GM12878 (cell line): ENCODE measurements at regions not wholly inside any gene's neighbourhood (a gene's known extent, or its start where the extent isn't known, plus 50 kb on each side); places are given as distances from the start of the nearest gene placed in this dataset.
A peak's percentile ranks its signal among the peaks of the same experiment; 100 is the strongest.

Experiments used
- ATAC-seq: fragments of 200-7000 bp; cut with Tn5 transposase; 3 replicates; pipeline ENCODE4 v1.9.1; 2020; ENCODE audit warnings: mild to moderate bottlenecking, moderate library complexity
- BruUV-seq: library from RNA; stranded (reverse); fragments of 400-500 nt; replicated peaks from 2 replicates; lab custom pipeline; 2021; lab: Mats Ljungman, UMichigan
- CTCF ChIA-PET: fragments of 300-600 bp; sonication (Branson Sonifier 250); formaldehyde crosslinking; extraction: SDS; loops from one replicate; lab custom pipeline; 2021; ENCODE audit warnings: inconsistent platforms; lab: Yijun Ruan, JAX
- POLR2A ChIA-PET: fragments of 350-600 bp; formaldehyde crosslinking; extraction: SDS; loops from one replicate; lab custom pipeline; 2021; ENCODE audit warnings: inconsistent platforms; lab: Charles Lee
- RAD21 ChIA-PET: fragments of 300-600 bp; sonication (Branson Sonifier 250); formaldehyde crosslinking; loops from one replicate; lab custom pipeline; 2023; ENCODE audit warnings: antibody characterized with exemption; ENCODE audit not compliant: unreplicated experiment; lab: Charles Lee
- SMC1A ChIA-PET: fragments of 300-600 bp; sonication (Branson Sonifier 250); formaldehyde crosslinking; loops from one replicate; lab custom pipeline; 2023; ENCODE audit not compliant: unreplicated experiment, uncharacterized antibody; lab: Charles Lee
- DNase-seq: peaks from one replicate; pipeline ENCODE4 v3.0.0-alpha.2; 2011; ENCODE audit warnings: low read depth, low spot score
- FAIRE-seq: peaks from 3 replicates; lab custom pipeline; 2011; peaks lifted over from hg19 to GRCh38; lab: Jason Lieb, UNC
- H2AFZ ChIP-seq: 2 replicates; pipeline ENCODE4 v1.6.0; 2011; ENCODE audit warnings: low read depth, low read length, control low read depth; ENCODE audit not compliant: control insufficient read depth
- H3K27ac ChIP-seq: 2 replicates; pipeline ENCODE4 v1.5.1; 2011; ENCODE audit warnings: control low read depth; ENCODE audit not compliant: control insufficient read depth, insufficient read depth
- H3K27me3 ChIP-seq, 2 experiments: replicated peaks in 1 of 2; 2 replicates each; pipeline versions ENCODE4 v1.6.0 to v1.6.1; 2011; ENCODE audit warnings: low read length in 1 of 2; ENCODE audit not compliant: control insufficient read depth in 2 of 2, insufficient read depth in 2 of 2
- H3K36me3 ChIP-seq, 2 experiments: 2 replicates each; pipeline ENCODE4 v1.5.1; 2011; ENCODE audit warnings: low read length in 1 of 2; ENCODE audit not compliant: control insufficient read depth in 2 of 2, insufficient read depth in 2 of 2
- H3K4me1 ChIP-seq: 2 replicates; pipeline ENCODE4 v1.6.1; 2011; ENCODE audit warnings: mild to moderate bottlenecking, low read length, moderate library complexity, mixed read lengths; ENCODE audit not compliant: control insufficient read depth, insufficient read depth
- H3K4me2 ChIP-seq: 2 replicates; pipeline ENCODE4 v1.6.0; 2011; ENCODE audit warnings: control low read depth; ENCODE audit not compliant: control insufficient read depth, insufficient read depth
- H3K4me3 ChIP-seq: fragments of 200-600 bp; sonication (generic); 2 replicates; pipeline ENCODE4 v1.5.1; 2016
- H3K79me2 ChIP-seq: 2 replicates; pipeline ENCODE4 v1.6.0; 2011; ENCODE audit warnings: low read length; ENCODE audit not compliant: control insufficient read depth, insufficient read depth
- H3K9ac ChIP-seq: 2 replicates; pipeline ENCODE4 v1.8.0; 2011; ENCODE audit warnings: low read length, control low read depth, mixed read lengths; ENCODE audit not compliant: control insufficient read depth, insufficient read depth
- H3K9me3 ChIP-seq: replicated peaks from 3 replicates; pipeline ENCODE4 v1.5.1; 2011; ENCODE audit warnings: mild to moderate bottlenecking, low read length; ENCODE audit not compliant: control insufficient read depth, insufficient read depth
- H4K20me1 ChIP-seq: 2 replicates; pipeline ENCODE4 v1.6.0; 2011; ENCODE audit not compliant: control insufficient read depth, insufficient read depth
- ATF7 ChIP-seq: fragments of 450-650 bp; IDR thresholded peaks from 2 replicates; pipeline ENCODE4 v1.6.1; 2016; ENCODE audit warnings: low read depth, mild to moderate bottlenecking
- CBX5 ChIP-seq: sonication (generic); IDR thresholded peaks from 2 replicates; pipeline ENCODE4 v1.6.1; 2016; ENCODE audit warnings: low read depth, moderate library complexity, mild to moderate bottlenecking, inconsistent platforms
- FOXK2 ChIP-seq: fragments of 450-650 bp; IDR thresholded peaks from 2 replicates; pipeline ENCODE4 v1.6.1; 2017; ENCODE audit warnings: mild to moderate bottlenecking, moderate library complexity
- HCFC1 ChIP-seq: fragments of 150-350 bp; IDR thresholded peaks from 2 replicates; pipeline ENCODE4 v1.6.1; 2014; ENCODE audit warnings: low read length
- IKZF1 ChIP-seq: fragments of 450-650 bp; conservative IDR thresholded peaks from 2 replicates; pipeline ENCODE4 v1.6.1; 2017; ENCODE audit warnings: antibody characterized with exemption, mild to moderate bottlenecking
- NR2C1 ChIP-seq: fragments of 450-650 bp; IDR thresholded peaks from 2 replicates; pipeline ENCODE4 v1.6.1; 2017; ENCODE audit warnings: antibody characterized with exemption, mild to moderate bottlenecking, moderate library complexity
- POLR2A ChIP-seq: IDR thresholded peaks from 2 replicates; pipeline ENCODE4 v1.6.1; 2011; ENCODE audit warnings: low read depth, mild to moderate bottlenecking, low read length
- POLR2AphosphoS2 ChIP-seq: IDR thresholded peaks from 2 replicates; pipeline ENCODE4 v1.6.1; 2011; ENCODE audit warnings: low read depth, mild to moderate bottlenecking, low read length, improper control_type of control experiment, moderate library complexity
- RELA ChIP-seq: fragments of 450-650 bp; IDR thresholded peaks from 2 replicates; pipeline ENCODE4 v1.8.0; 2014; ENCODE audit warnings: borderline replicate concordance; ENCODE audit not compliant: partially characterized antibody
- REST ChIP-seq: IDR thresholded peaks from 2 replicates; pipeline ENCODE4 v1.6.1; 2012; ENCODE audit warnings: mild to moderate bottlenecking, low read depth, low read length
- SMC3 ChIP-seq: IDR thresholded peaks from 2 replicates; pipeline ENCODE4 v1.6.1; 2011; ENCODE audit warnings: low read length, improper control_type of control experiment, borderline replicate concordance
- STAT1 ChIP-seq: fragments of 450-650 bp; conservative IDR thresholded peaks from 2 replicates; pipeline ENCODE4 v1.6.1; 2014; ENCODE audit warnings: antibody characterized with exemption, mild to moderate bottlenecking
- TARDBP ChIP-seq: IDR thresholded peaks from 2 replicates; pipeline ENCODE4 v1.6.1; 2016; ENCODE audit warnings: borderline replicate concordance
- ZBTB33 ChIP-seq: fragments of 450-650 bp; IDR thresholded peaks from 2 replicates; pipeline ENCODE4 v1.6.1; 2017; ENCODE audit warnings: mild to moderate bottlenecking
- ZNF687 ChIP-seq: fragments of 450-650 bp; IDR thresholded peaks from 2 replicates; pipeline ENCODE4 v1.6.1; 2017; ENCODE audit warnings: mild to moderate bottlenecking, moderate library complexity
- whole genome bisulfite sequencing: methylation state at CpG from one replicate; pipeline ENCODE4 v1.1.6; 2016; ENCODE audit warnings: low lambda C conversion rate; ENCODE audit not compliant: insufficient replicate concordance, insufficient coverage; ENCODE audit errors: missing lambda C conversion rate; 5-methylcytosine and 5-hydroxymethylcytosine counted together
- in situ Hi-C: fragments of 300-500 bp; cut with MboI; formaldehyde crosslinking; loops from 9 replicates; pipeline ENCODE4 v1.14.3; 2018; ENCODE audit warnings: mixed read lengths
- intact Hi-C: fragments of 100-400 bp; cut with micrococcal nuclease; formaldehyde crosslinking; loops from one replicate; pipeline ENCODE4 v1.14.2; 2022; ENCODE audit not compliant: unreplicated experiment

- ATAC-seq (peak; percentile 9), FAIRE-seq (no peak), DNase-seq (no peak)
- Histone ChIP-seq H3K79me2 (no peaks in the 10 kb centered on the region), H3K4me3 (no peak overlapping the region), H3K4me1 (peaks cover 68% of the 10 kb centered on the region), H4K20me1 (no peaks in the 10 kb centered on the region), H3K36me3 (no peaks in the 10 kb centered on the region), H3K27me3 (no peaks in the 10 kb centered on the region), H3K27ac (peak overlapping the region; percentile 80), H3K9ac (peak overlapping the region; percentile 33), H3K9me3 (no peaks in the 10 kb centered on the region; the same call in 2 of the 3 replicates), H3K4me2 (peak overlapping the region; percentile 46; the same call in 1 of the 2 replicates), H2AFZ (peak overlapping the region; percentile 7; the same call in 1 of the 2 replicates)
- ChIA-PET POLR2A (interaction anchor here (0.7 to 6.0 kb wide), 9 partner anchors 10 to 824 kb away, joined by 3 to 39 read pairs (median 5); no protein-coding TSS in a partner anchor), CTCF (interaction anchor here (0.6 to 3.0 kb wide), 6 partner anchors 8 to 97 kb away, joined by 3 to 13 read pairs (median 4); no protein-coding TSS in a partner anchor), RAD21 (interaction anchor here (0.6 to 6.5 kb wide), 13 partner anchors 10 to 500 kb away, joined by 3 to 82 read pairs (median 4); no protein-coding TSS in a partner anchor), SMC1A (interaction anchor here (0.6 to 8.0 kb wide), 16 partner anchors 8 to 488 kb away, joined by 3 to 108 read pairs (median 4); no protein-coding TSS in a partner anchor)
- TSS peak; percentile 93 for BruUV-seq
- in situ Hi-C loops, result no loop called here
- 34% methylated on average over 9 of the region's 9 CpGs for WGBS
- intact Hi-C loops, result loop anchor here (2.0 kb wide), 1 partner anchor 24 kb away; no protein-coding TSS in a partner anchor
- TF ChIP-seq FOXK2 (no peak), IKZF1 (peak; percentile 89), ZNF687 (peak; percentile 83), STAT1 (no peak), SMC3 (no peak), ATF7 (no peak), CBX5 (no peak), ZBTB33 (no peak), POLR2A (no peak), NR2C1 (peak; percentile 80), RELA (no peak), REST (no peak), POLR2AphosphoS2 (no peak), HCFC1 (no peak), TARDBP (no peak)
These were observed 141.8 kb downstream of the TOMM20 start for GRCh38 chr1:234986750-234987414.
